Peyer's patch (tissue), 4 donors: ENCODE measurements at regions not wholly inside any gene's neighbourhood (a gene's known extent, or its start where the extent isn't known, plus 50 kb on each side); places are given as distances from the start of the nearest gene placed in this dataset.

Source experiments
- CTCF ChIP-seq, 6 experiments: fragments of 450-650 bp in 4 of 6; fragments of 200-600 bp in 2 of 6; sonication (generic) in 1 of 6; IDR thresholded peaks; one replicate each; pipeline ENCODE4 v1.5.1; 2017 to 2019; ENCODE audit warnings: antibody characterized with exemption in 6 of 6, mild to moderate bottlenecking in 3 of 6, moderate library complexity in 1 of 6
- POLR2A ChIP-seq, 2 donors: fragments of 450-650 bp; IDR thresholded peaks; one replicate each; pipeline ENCODE4 v1.5.1; 2017; ENCODE audit warnings: antibody characterized with exemption in 2 of 2, mild to moderate bottlenecking in 2 of 2, moderate library complexity in 2 of 2

DNA sequence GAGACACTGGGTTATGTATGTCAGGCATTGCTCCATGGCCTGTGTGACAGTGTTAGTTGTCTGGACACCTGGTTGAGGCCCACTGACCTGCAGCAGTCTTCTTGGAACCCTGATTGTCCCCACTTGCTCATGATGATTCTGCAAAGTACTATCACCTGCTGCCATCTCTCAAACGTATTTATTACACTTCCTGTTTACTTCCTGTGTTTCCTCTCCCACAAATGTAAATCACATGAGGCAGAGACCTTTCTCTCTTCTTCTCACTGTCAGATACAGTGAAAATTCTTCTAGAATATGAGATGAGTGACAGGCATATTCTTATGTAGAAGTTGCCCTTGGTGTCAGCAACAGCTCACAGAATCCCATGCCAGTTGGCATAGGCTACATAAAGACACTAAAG is 186.9 kb upstream of the CNTN1 start:
- TF ChIP-seq CTCF (IDR thresholded peaks at IDR 0.05), result no peak
- no peak for TF ChIP-seq POLR2A (IDR thresholded peaks at IDR 0.05)
